ENCODE measurements at regions not wholly inside any gene's neighbourhood (a gene's known extent, or its start where the extent isn't known, plus 50 kb on each side); places are given as distances from the start of the nearest gene placed in this dataset.
"Not testable (repeated sequence)": the region's sequence is repeated elsewhere in the genome, so short reads cannot be mapped to it uniquely, and the experiment has no call there.

GRCh38 chr22:23458663-23459541 lies 121.2 kb downstream of the IGLL1 start:
- Histone ChIP-seq H3K9me3 (no peaks in the 10 kb centered on the region), H3K4me1 (peaks cover 0 to 8% (median 0%) of the 10 kb centered on the region in 4 donors), H3K4me3 (no peak overlapping the region), H3K36me3 (no peaks in the 10 kb centered on the region), H3K27me3 (peaks cover 0 to 43% of the 10 kb centered on the region in 2 donors), H3K27ac (no peak overlapping the region)
- intact Hi-C loops (cut with DNase I; ENCODE audit: low total_unique reads), result no loop called here
- no peak for TF ChIP-seq CTCF (IDR thresholded peaks at IDR 0.05)
- no peak for DNase-seq

DNA sequence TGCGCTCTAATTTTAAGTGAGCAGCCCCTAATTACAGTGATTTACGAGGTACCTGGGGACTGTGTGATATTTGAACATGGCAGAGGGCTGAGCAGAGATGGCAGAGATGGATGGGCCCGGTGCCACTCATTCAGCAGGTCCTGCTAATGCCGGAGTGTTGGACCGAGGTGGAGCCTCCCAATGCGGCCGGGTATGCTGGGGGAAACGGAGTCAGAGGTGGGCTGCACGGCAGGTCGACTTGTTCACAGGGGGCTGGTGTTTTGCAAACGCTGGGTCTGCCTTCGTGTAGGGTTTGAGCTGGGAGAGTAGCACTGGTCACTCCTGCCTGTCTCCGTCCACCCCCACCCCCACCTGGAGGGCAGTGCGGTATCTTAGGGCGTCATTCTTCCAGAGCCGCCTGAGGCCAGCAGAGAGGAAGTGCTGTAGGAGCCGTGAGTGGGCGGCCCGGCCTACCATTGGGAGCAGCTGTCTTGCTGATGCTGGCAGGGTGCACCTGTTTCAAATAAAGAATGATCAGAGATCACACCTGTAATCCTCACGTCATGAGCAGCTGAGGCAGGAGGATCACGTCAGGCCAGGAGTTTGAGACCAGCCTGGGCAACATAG lies 122.6 kb downstream of the IGLL1 start:
- no peak for TF ChIP-seq CTCF (IDR thresholded peaks at IDR 0.05)
- DNase-seq, result no peak
- no peak overlapping the region for H3K4me3 ChIP-seq
- peaks cover 0 to 8% (median 0%) of the 10 kb centered on the region in 4 donors for H3K4me1 ChIP-seq
- intact Hi-C loops (cut with DNase I; ENCODE audit: low total_unique reads), result no loop called here
- peaks cover 0 to 46% of the 10 kb centered on the region in 2 donors for H3K27me3 ChIP-seq
- no peaks in the 10 kb centered on the region for H3K9me3 ChIP-seq
- no peaks in the 10 kb centered on the region for H3K36me3 ChIP-seq
- no peak overlapping the region for H3K27ac ChIP-seq

GRCh38 chr22:23456666-23457379 lies 123.3 kb downstream of the IGLL1 start:
- H3K9me3 ChIP-seq; DNase-seq; intact Hi-C loops (cut with DNase I; ENCODE audit: low total_unique reads); H3K4me1 ChIP-seq; H3K4me3 ChIP-seq; H3K36me3 ChIP-seq; H3K27ac ChIP-seq: not testable (repeated sequence)
- H3K27me3 ChIP-seq, result peaks cover 0 to 52% of the 10 kb centered on the region in 2 donors

DNA sequence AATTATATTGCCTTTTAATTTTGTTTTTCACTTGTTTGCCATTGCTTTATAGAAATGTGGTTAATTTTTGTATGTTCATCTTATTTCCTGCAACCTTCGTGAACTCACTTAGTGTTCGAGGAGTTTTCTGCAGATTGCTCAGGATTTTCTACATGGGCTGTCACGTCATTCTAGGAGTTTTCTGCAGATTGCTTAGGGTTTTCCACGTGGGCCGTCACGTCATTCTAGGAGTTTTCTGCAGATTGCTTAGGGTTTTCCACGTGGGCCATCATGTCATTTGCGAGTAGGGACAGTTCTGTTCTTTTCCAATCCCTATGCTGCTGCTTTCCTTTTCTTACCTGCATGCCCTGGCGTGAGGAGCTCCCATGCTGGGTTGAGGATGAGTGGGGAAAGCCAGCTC lies 125.7 kb downstream of the IGLL1 start:
- H3K27ac ChIP-seq; H3K9me3 ChIP-seq; H3K36me3 ChIP-seq; DNase-seq; intact Hi-C loops (cut with DNase I; ENCODE audit: low total_unique reads); H3K4me1 ChIP-seq; H3K4me3 ChIP-seq: not testable (repeated sequence)
- H3K27me3 ChIP-seq, result peaks cover 0 to 52% of the 10 kb centered on the region in 2 donors

DNA sequence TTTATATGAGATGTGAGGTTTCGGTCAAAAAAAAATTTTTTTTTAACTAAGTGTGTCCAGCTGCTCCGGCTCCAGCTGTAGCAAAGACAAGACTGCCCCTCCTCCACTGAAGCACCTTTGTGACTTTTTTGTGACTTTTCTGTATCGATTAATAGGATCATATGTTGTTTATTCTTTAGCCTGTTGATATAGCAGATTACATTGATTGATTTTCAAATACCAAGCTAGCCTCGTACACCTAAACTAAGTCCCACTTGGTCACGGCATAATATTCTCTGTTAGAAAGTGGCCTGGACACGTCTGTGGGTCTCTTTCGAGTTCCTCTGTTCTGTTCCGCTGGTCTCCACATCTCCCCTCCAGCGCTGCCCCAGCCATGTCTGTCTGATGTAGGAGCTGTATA lies 126.8 kb downstream of the IGLL1 start:
- intact Hi-C loops (cut with DNase I; ENCODE audit: low total_unique reads), result no loop called here
- DNase-seq, result no peak
- no peaks in the 10 kb centered on the region for H3K36me3 ChIP-seq
- peaks cover 0 to 42% of the 10 kb centered on the region in 2 donors for H3K27me3 ChIP-seq
- no peak for TF ChIP-seq CTCF (IDR thresholded peaks at IDR 0.05)
- no peaks in the 10 kb centered on the region for H3K9me3 ChIP-seq
- no peak overlapping the region for H3K27ac ChIP-seq
- H3K4me3 ChIP-seq, result no peak overlapping the region
- peaks cover 0 to 8% (median 0%) of the 10 kb centered on the region in 4 donors for H3K4me1 ChIP-seq

- no peak for TF ChIP-seq CTCF (IDR thresholded peaks at IDR 0.05)
- peaks cover 0 to 8% (median 0%) of the 10 kb centered on the region in 4 donors for H3K4me1 ChIP-seq
- no peak overlapping the region for H3K27ac ChIP-seq
- H3K4me3 ChIP-seq, result no peak overlapping the region
- intact Hi-C loops (cut with DNase I; ENCODE audit: low total_unique reads), result no loop called here
- no peaks in the 10 kb centered on the region for H3K36me3 ChIP-seq
- no peaks in the 10 kb centered on the region for H3K9me3 ChIP-seq
- no peak for DNase-seq
- H3K27me3 ChIP-seq, result peaks cover 0 to 33% of the 10 kb centered on the region in 2 donors
These were observed 127.7 kb downstream of the IGLL1 start for GRCh38 chr22:23452231-23453010.

- H3K27ac ChIP-seq; H3K36me3 ChIP-seq; H3K4me1 ChIP-seq; DNase-seq; H3K4me3 ChIP-seq; intact Hi-C loops (cut with DNase I; ENCODE audit: low total_unique reads); H3K9me3 ChIP-seq: not testable (repeated sequence)
- peaks cover 0 to 25% of the 10 kb centered on the region in 2 donors for H3K27me3 ChIP-seq
These were observed 128.4 kb downstream of the IGLL1 start for GRCh38 chr22:23451452-23452230.

- H3K27ac ChIP-seq; H3K9me3 ChIP-seq; H3K4me3 ChIP-seq; DNase-seq; H3K4me1 ChIP-seq; intact Hi-C loops (cut with DNase I; ENCODE audit: low total_unique reads); H3K36me3 ChIP-seq: not testable (repeated sequence)
- H3K27me3 ChIP-seq, result peaks cover 0 to 23% of the 10 kb centered on the region in 2 donors
These were observed 129.3 kb downstream of the IGLL1 start for GRCh38 chr22:23450821-23451220.

Data from tibial artery (tissue), 4 donors.